Caco-2 (cell line): ENCODE measurements at regions not wholly inside any gene's neighbourhood (a gene's known extent, or its start where the extent isn't known, plus 50 kb on each side); places are given as distances from the start of the nearest gene placed in this dataset.
"Not testable (repeated sequence)": the region's sequence is repeated elsewhere in the genome, so short reads cannot be mapped to it uniquely, and the experiment has no call there.

Source experiments
- BruUV-seq: library from RNA; stranded (reverse); fragments of 400-500 nt; replicated peaks from 2 replicates; lab custom pipeline; 2021; lab: Mats Ljungman, UMichigan
- CTCF ChIA-PET: fragments of 300-600 bp; sonication (Branson Sonifier 250); formaldehyde crosslinking; loops from one replicate; lab custom pipeline; 2022; ENCODE audit warnings: antibody characterized with exemption; lab: Charles Lee
- POLR2A ChIA-PET: fragments of 300-600 bp; sonication (Branson Sonifier 250); formaldehyde crosslinking; loops from one replicate; lab custom pipeline; 2022; ENCODE audit warnings: antibody characterized with exemption; lab: Charles Lee
- DNase-seq, 2 experiments: peaks; one replicate each; pipeline versions ENCODE4 v3.0.0 to v3.0.0-alpha.2; 2020 to 2022
- H3K27me3 ChIP-seq: replicated peaks from 2 replicates; pipeline ENCODE4 v1.6.0; 2011; ENCODE audit warnings: low read length; ENCODE audit not compliant: control insufficient read depth, insufficient read depth
- H3K36me3 ChIP-seq: 2 replicates; pipeline ENCODE4 v1.5.1; 2011; ENCODE audit warnings: low read length; ENCODE audit not compliant: control insufficient read depth, insufficient read depth
- H3K4me1 ChIP-seq: fragments of 250-450 bp; sonication (Bioruptor Pico); 2 replicates; pipeline ENCODE4 v1.5.1; 2020; ENCODE audit warnings: mild to moderate bottlenecking
- H3K4me3 ChIP-seq: 2 replicates; pipeline ENCODE4 v1.5.1; 2011; ENCODE audit warnings: low read depth, mild to moderate bottlenecking, control low read depth, low read length
- H3K9me3 ChIP-seq: fragments of 250-450 bp; sonication (Bioruptor Pico); 2 replicates; pipeline ENCODE4 v1.5.1; 2020; ENCODE audit warnings: mild to moderate bottlenecking, moderate library complexity
- H3K27ac Mint-ChIP-seq: one replicate; pipeline ENCODE4 v1.8.0; 2022; ENCODE audit warnings: mixed read lengths; ENCODE audit not compliant: unreplicated experiment
- H3K27me3 Mint-ChIP-seq: one replicate; pipeline ENCODE4 v1.8.0; 2022; ENCODE audit warnings: mixed read lengths; ENCODE audit not compliant: insufficient read depth, unreplicated experiment
- H3K36me3 Mint-ChIP-seq: one replicate; pipeline ENCODE4 v1.8.0; 2022; ENCODE audit warnings: mild to moderate bottlenecking, mixed read lengths; ENCODE audit not compliant: insufficient read depth, unreplicated experiment
- H3K4me1 Mint-ChIP-seq: one replicate; pipeline ENCODE4 v1.8.0; 2022; ENCODE audit warnings: low read depth, mixed read lengths; ENCODE audit not compliant: unreplicated experiment
- H3K4me3 Mint-ChIP-seq: one replicate; pipeline ENCODE4 v1.8.0; 2022; ENCODE audit warnings: mild to moderate bottlenecking, moderate library complexity, mixed read lengths; ENCODE audit not compliant: unreplicated experiment
- H3K9me3 Mint-ChIP-seq: one replicate; pipeline ENCODE4 v1.8.0; 2022; ENCODE audit warnings: mixed read lengths; ENCODE audit not compliant: unreplicated experiment
- intact Hi-C: fragments of 100-400 bp; cut with micrococcal nuclease; formaldehyde crosslinking; loops from one replicate; pipeline ENCODE4 v1.10.0; 2022; ENCODE audit not compliant: unreplicated experiment
- TF ChIP-seq, protein P1 (sequence below), 2 experiments: fragments of 200-600 bp in 1 of 2; IDR thresholded peaks; 1 replicate in 1 of 2; 2 replicates in 1 of 2; pipeline versions ENCODE4 v1.5.1 to v1.8.0; 2011 to 2022; ENCODE audit warnings: antibody characterized with exemption in 1 of 2, control low read depth in 1 of 2, inconsistent platforms in 1 of 2, low read depth in 1 of 2, low read length in 1 of 2, mild to moderate bottlenecking in 1 of 2, moderate library complexity in 1 of 2; ENCODE audit not compliant: insufficient read depth in 1 of 2, severe bottlenecking in 1 of 2, unreplicated experiment in 1 of 2

DNA sequence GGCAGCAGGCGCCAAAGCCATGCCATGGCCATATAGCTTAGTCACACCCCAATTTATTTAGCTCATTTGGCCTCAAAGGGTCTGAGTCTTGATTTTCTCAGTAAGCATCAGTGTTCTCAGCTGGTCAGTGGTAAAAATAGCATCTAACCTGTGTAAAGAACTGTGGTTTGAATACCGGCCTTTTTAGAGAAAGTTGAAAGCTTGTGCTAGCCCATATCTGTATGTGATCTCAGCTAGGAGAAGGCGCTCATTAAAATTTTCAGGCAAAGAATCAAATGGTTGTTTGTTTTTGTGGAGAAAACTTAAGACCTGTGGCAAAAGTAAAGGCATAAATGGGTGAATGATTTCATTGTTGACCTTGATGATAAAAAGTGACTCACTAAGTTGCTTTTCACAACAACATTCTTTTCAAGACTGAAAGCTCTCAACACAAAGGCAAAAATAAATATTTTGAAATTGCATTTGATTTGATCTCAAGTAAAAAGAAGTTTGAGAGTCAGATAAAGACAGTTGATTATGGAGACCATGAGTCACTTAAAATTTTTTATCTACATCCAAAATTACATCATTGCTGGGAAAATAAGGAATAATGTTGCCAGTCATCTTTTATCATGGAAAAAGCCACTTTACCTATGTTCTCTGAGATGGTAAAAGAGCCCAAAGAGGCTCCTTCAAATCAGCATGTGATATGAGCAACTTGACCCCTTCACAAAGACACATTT, 128.5 kb upstream of the RGS6 start:
- Mint-ChIP-seq H3K9me3 (peaks cover 10% of the 10 kb centered on the region), H3K4me3 (no peak overlapping the region), H3K4me1 (no peaks in the 10 kb centered on the region), H3K27me3 (peaks cover 5% of the 10 kb centered on the region), H3K27ac (no peak overlapping the region), H3K36me3 (no peaks in the 10 kb centered on the region)
- Histone ChIP-seq H3K9me3 (no peaks in the 10 kb centered on the region), H3K27me3 (no peaks in the 10 kb centered on the region), H3K4me3 (no peak overlapping the region), H3K4me1 (peaks cover 3% of the 10 kb centered on the region; the same call in 1 of the 2 replicates), H3K36me3 (no peaks in the 10 kb centered on the region)
- ChIA-PET POLR2A (no interaction called here), CTCF (no interaction called here)
- TF ChIP-seq, protein P1, sequence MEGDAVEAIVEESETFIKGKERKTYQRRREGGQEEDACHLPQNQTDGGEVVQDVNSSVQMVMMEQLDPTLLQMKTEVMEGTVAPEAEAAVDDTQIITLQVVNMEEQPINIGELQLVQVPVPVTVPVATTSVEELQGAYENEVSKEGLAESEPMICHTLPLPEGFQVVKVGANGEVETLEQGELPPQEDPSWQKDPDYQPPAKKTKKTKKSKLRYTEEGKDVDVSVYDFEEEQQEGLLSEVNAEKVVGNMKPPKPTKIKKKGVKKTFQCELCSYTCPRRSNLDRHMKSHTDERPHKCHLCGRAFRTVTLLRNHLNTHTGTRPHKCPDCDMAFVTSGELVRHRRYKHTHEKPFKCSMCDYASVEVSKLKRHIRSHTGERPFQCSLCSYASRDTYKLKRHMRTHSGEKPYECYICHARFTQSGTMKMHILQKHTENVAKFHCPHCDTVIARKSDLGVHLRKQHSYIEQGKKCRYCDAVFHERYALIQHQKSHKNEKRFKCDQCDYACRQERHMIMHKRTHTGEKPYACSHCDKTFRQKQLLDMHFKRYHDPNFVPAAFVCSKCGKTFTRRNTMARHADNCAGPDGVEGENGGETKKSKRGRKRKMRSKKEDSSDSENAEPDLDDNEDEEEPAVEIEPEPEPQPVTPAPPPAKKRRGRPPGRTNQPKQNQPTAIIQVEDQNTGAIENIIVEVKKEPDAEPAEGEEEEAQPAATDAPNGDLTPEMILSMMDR (IDR thresholded peaks at IDR 0.05; ENCODE audit: insufficient read depth in 1 of 2, low read depth in 1 of 2, low read length in 1 of 2, severe bottlenecking in 1 of 2, unreplicated experiment in 1 of 2): no peak
- no peak for DNase-seq
- intact Hi-C loops: no loop called here
- no TSS peak for BruUV-seq

DNA sequence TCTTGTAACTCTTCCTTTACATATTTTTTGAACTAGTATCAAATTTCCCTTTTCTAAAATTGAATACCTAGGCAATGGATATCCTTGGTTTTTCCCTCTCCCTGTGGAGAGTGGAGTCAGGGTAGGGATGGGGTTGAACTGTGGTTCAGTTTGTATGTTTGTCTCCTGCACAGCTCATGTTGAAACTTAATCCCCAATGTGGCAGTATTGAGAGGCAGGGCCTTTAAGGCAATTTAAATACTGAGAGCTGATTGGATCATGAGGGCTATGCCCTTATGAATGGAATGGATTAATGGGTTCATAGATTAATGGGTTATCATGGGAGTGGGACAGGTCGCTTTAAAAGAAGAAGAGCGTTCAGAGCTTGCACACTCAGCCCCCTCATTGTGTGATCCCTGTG, 127.2 kb upstream of the RGS6 start:
- intact Hi-C loops: no loop called here
- CTCF ChIA-PET: no interaction called here
- POLR2A ChIA-PET: no interaction called here
- no peak for DNase-seq
- Histone ChIP-seq H3K4me3 (no peak overlapping the region), H3K27me3 (no peaks in the 10 kb centered on the region), H3K9me3 (no peaks in the 10 kb centered on the region), H3K36me3 (no peaks in the 10 kb centered on the region), H3K4me1 (no peaks in the 10 kb centered on the region)
- H3K36me3 Mint-ChIP-seq: no peaks in the 10 kb centered on the region
- no peaks in the 10 kb centered on the region for H3K4me1 Mint-ChIP-seq
- peaks cover 10% of the 10 kb centered on the region for H3K9me3 Mint-ChIP-seq
- BruUV-seq: no TSS peak
- TF ChIP-seq, protein P1 (IDR thresholded peaks at IDR 0.05; ENCODE audit: insufficient read depth in 1 of 2, low read depth in 1 of 2, low read length in 1 of 2, severe bottlenecking in 1 of 2, unreplicated experiment in 1 of 2): no peak
- H3K4me3 Mint-ChIP-seq: no peak overlapping the region
- peaks cover 5% of the 10 kb centered on the region for H3K27me3 Mint-ChIP-seq
- H3K27ac Mint-ChIP-seq: no peak overlapping the region

DNA sequence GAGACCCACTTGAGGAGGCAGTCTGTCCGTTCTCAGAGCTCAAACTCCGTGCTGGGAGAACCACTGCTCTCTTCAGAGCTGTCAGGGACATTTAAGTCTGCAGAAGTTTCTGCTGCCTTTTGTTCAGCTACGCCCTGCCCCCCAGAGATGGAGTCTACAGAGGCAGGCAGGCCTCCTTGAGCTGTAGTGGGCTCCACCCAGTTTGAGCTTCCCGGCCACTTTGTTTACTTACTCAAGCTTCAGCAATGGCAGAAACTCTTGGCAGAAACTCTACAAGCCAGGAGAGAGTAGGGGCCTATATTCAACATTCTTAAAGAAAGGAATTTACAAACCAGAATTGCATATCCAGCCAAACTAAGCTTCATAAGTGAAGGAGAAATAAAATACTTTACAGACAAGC, 125.2 kb upstream of the RGS6 start:
- intact Hi-C loops, H3K4me1 ChIP-seq, H3K36me3 ChIP-seq, H3K4me3 ChIP-seq, BruUV-seq, H3K27ac Mint-ChIP-seq, POLR2A ChIA-PET, H3K27me3 ChIP-seq, H3K27me3 Mint-ChIP-seq, H3K4me1 Mint-ChIP-seq, H3K9me3 Mint-ChIP-seq, H3K9me3 ChIP-seq, H3K36me3 Mint-ChIP-seq, H3K4me3 Mint-ChIP-seq, CTCF ChIA-PET, DNase-seq: not testable (repeated sequence)

DNA sequence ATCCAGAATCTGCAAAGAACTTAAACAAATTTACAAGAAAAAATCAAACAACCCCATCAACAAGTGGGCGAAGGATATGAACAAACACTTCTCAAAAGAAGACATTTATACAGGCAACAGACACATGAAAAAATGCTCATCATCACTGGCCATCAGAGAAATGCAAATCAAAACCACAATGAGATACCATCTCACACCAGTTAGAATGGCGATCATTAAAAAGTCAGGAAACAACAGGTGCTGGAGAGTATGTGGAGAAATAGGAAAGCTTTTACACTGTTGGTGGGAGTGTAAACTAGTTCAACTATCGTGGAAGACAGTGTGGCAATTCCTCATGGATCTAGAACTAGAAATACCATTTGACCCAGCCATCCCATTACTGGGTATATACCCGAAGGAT, 121.4 kb upstream of the RGS6 start:
- BruUV-seq, intact Hi-C loops, H3K27me3 ChIP-seq, DNase-seq, H3K9me3 ChIP-seq, H3K9me3 Mint-ChIP-seq, H3K36me3 Mint-ChIP-seq, CTCF ChIA-PET, POLR2A ChIA-PET, H3K4me3 Mint-ChIP-seq, H3K4me1 Mint-ChIP-seq, H3K4me1 ChIP-seq, H3K27ac Mint-ChIP-seq, H3K36me3 ChIP-seq, H3K4me3 ChIP-seq: not testable (repeated sequence)
- H3K27me3 Mint-ChIP-seq: peaks cover 13% of the 10 kb centered on the region
